Heart left ventricle (tissue), 16 donors: ENCODE measurements at regions not wholly inside any gene's neighbourhood (a gene's known extent, or its start where the extent isn't known, plus 50 kb on each side); places are given as distances from the start of the nearest gene placed in this dataset.

Experiments used
- ATAC-seq, 4 donors: fragments of 200-7000 bp; cut with Tn5 transposase; one replicate each; pipeline ENCODE4 v1.9.1; 2020 to 2022; ENCODE audit warnings: moderate library complexity in 4 of 4, mild to moderate bottlenecking in 3 of 4, moderate number of reproducible peaks in 1 of 4
- DNase-seq, 5 donors: peaks; one replicate each; pipeline ENCODE4 v3.0.0-alpha.2; 2020
- H3K27ac ChIP-seq, 12 donors: fragments of 200-600 bp; sonication (generic) in 4 of 12; one replicate each; pipeline versions ENCODE4 v1.5.0 to v1.8.0; 2016 to 2022; ENCODE audit warnings: mild to moderate bottlenecking in 2 of 12
- H3K27me3 ChIP-seq, 9 donors: fragments of 200-600 bp; sonication (generic) in 2 of 9; one replicate each; pipeline versions ENCODE4 v1.5.1 to v1.8.0; 2016 to 2022; ENCODE audit warnings: mild to moderate bottlenecking in 3 of 9
- H3K36me3 ChIP-seq, 9 donors: fragments of 200-600 bp; sonication (generic) in 2 of 9; one replicate each; pipeline versions ENCODE4 v1.5.0 to v1.8.0; 2018 to 2022; ENCODE audit warnings: mild to moderate bottlenecking in 2 of 9
- H3K4me1 ChIP-seq, 12 donors: fragments of 200-600 bp; sonication (generic) in 4 of 12; one replicate each; pipeline versions ENCODE4 v1.5.0 to v1.8.0; 2016 to 2022; ENCODE audit warnings: mild to moderate bottlenecking in 3 of 12
- H3K4me3 ChIP-seq, 12 donors: fragments of 200-600 bp; sonication (generic) in 4 of 12; one replicate each; pipeline versions ENCODE4 v1.5.0 to v1.8.0; 2017 to 2022; ENCODE audit warnings: mild to moderate bottlenecking in 9 of 12, moderate library complexity in 4 of 12
- H3K9me3 ChIP-seq, 12 donors: fragments of 200-600 bp; sonication (generic) in 4 of 12; one replicate each; pipeline versions ENCODE4 v1.5.0 to v1.8.0; 2016 to 2022; ENCODE audit warnings: mild to moderate bottlenecking in 1 of 12
- CTCF ChIP-seq, 12 donors: fragments of 200-600 bp; sonication (generic) in 4 of 12; IDR thresholded peaks; one replicate each; pipeline versions ENCODE4 v1.5.0 to v1.8.0; 2018 to 2022; ENCODE audit warnings: antibody characterized with exemption in 12 of 12, mild to moderate bottlenecking in 5 of 12
- POLR2A ChIP-seq, 2 donors: fragments of 450-650 bp; IDR thresholded peaks; one replicate each; pipeline ENCODE4 v1.6.1; 2017; ENCODE audit warnings: antibody characterized with exemption in 2 of 2, mild to moderate bottlenecking in 2 of 2, moderate library complexity in 2 of 2
- WGBS, 4 donors: extraction: QIAGEN DNeasy Blood & Tissue Kit in 2 of 4; methylation state at CpG; one replicate each; pipeline versions ENCODE4 v1.1.5 to v1.1.7; 2013 to 2018; 5-methylcytosine and 5-hydroxymethylcytosine counted together
- intact Hi-C, 10 donors: fragments of 100-400 bp; cut with DNase I; formaldehyde crosslinking; loops; one replicate each; pipeline versions ENCODE4 v1.11.1 to v1.14.2; 2022
- donor health status: ischemic (EF 13 %, LVEDD 7.1; RV severe dilation, severe dysfunction).
- donor health status: healthy with polysubstance abuse.
- donor health status: DM: no; HTN: yes; CAD: no.
- donor health status: DM: no; HTN: no; CAD: no.
- donor health status: ischemic (EF 25% LVEDD 6.9; RV normal size, moderate dysfunction).
- donor health status: ischemic (EF 25% LVEDD 5.7; RV mildly dilated, moderate dysfunction).
- donor health status: healthy.
- donor health status: DM: yes; HTN: yes; CAD: no.
- donor health status: ischemic (EF 35%, LVEDD 5.7; RV mildly dilated, moderate dysfunction).
- donor health status: nonischemic (EF 11% LVEDD 7.7; RV severe dilation, severe dysfunction).
- donor health status: DM: yes; HTN: yes; CAD: no.
- donor health status: PGD.
- donor health status: ischemic (EF 29% LVEDD 5.4; RV normal size, mild dysfunction).
- donor health status: nonischemic (EF 23%, LVEDD 6.1; RV moderate dilation, normal function).

- Histone ChIP-seq H3K27me3 (no peaks in the 10 kb centered on the region), H3K4me1 (peaks cover 0 to 15% (median 0%) of the 10 kb centered on the region in 12 donors), H3K9me3 (peaks cover 0 to 18% (median 0%) of the 10 kb centered on the region in 12 donors), H3K36me3 (no peaks in the 10 kb centered on the region), H3K4me3 (no peak overlapping the region), H3K27ac (peak overlapping the region in 3 of 12 donors; percentile 6 to 26 (median 23))
- no peak for DNase-seq
- intact Hi-C loops: no loop called here
- no peak for TF ChIP-seq POLR2A (IDR thresholded peaks at IDR 0.05)
- TF ChIP-seq CTCF (IDR thresholded peaks at IDR 0.05): no peak
- ATAC-seq: no peak
Measured at GRCh38 chr5:97266076-97266475, 83.0 kb upstream of the RIOK2 start.

- intact Hi-C loops: no loop called here
- ATAC-seq (peak in 3 of 4 donors; percentile 60 to 80 (median 80)), DNase-seq (peak in 4 of 5 donors; percentile 35 to 57 (median 46))
- Histone ChIP-seq H3K9me3 (peaks cover 0 to 18% (median 2%) of the 10 kb centered on the region in 12 donors), H3K4me3 (no peak overlapping the region), H3K4me1 (peaks cover 0 to 15% (median 0%) of the 10 kb centered on the region in 12 donors), H3K27me3 (no peaks in the 10 kb centered on the region), H3K36me3 (no peaks in the 10 kb centered on the region), H3K27ac (peak overlapping the region in 3 of 12 donors; percentile 6 to 26 (median 23))
- WGBS, 4 donors: 48 to 60% (median 53%) methylated on average over 5 of the region's 5 CpGs
- TF ChIP-seq CTCF (IDR thresholded peaks at IDR 0.05) (no peak), POLR2A (IDR thresholded peaks at IDR 0.05) (no peak)
Measured at GRCh38 chr5:97266576-97266975, 83.5 kb upstream of the RIOK2 start.

- Histone ChIP-seq H3K27me3 (no peaks in the 10 kb centered on the region), H3K9me3 (peaks cover 0 to 23% (median 12%) of the 10 kb centered on the region in 12 donors), H3K4me1 (peaks cover 0 to 15% (median 0%) of the 10 kb centered on the region in 12 donors), H3K4me3 (no peak overlapping the region), H3K36me3 (no peaks in the 10 kb centered on the region), H3K27ac (no peak overlapping the region)
- 70 to 85% (median 75%) methylated on average over 3 of the region's 3 CpGs for WGBS, 4 donors
- TF ChIP-seq CTCF (IDR thresholded peaks at IDR 0.05) (no peak), POLR2A (IDR thresholded peaks at IDR 0.05) (no peak)
- ATAC-seq: no peak
- intact Hi-C loops: no loop called here
- DNase-seq: no peak
Measured at GRCh38 chr5:97267767-97268166, 84.7 kb upstream of the RIOK2 start.

GRCh38 chr5:97276474-97277120 is 93.5 kb upstream of the RIOK2 start:
- intact Hi-C loops: no loop called here
- no peak for ATAC-seq

More at GRCh38 chr5:97276474-97277120, 93.5 kb upstream of the RIOK2 start:
- H3K9me3 ChIP-seq: peaks cover 0 to 21% (median 10%) of the 10 kb centered on the region in 12 donors
- TF ChIP-seq POLR2A (IDR thresholded peaks at IDR 0.05): no peak
- TF ChIP-seq CTCF (IDR thresholded peaks at IDR 0.05): no peak
- no peak overlapping the region for H3K27ac ChIP-seq
- DNase-seq: no peak
- no peaks in the 10 kb centered on the region for H3K4me1 ChIP-seq
- H3K27me3 ChIP-seq: no peaks in the 10 kb centered on the region
- H3K36me3 ChIP-seq: no peaks in the 10 kb centered on the region
- 30 to 72% (median 50%) methylated on average over 3 of the region's 3 CpGs for WGBS, 4 donors
- no peak overlapping the region for H3K4me3 ChIP-seq
